ENCODE measurements at regions not wholly inside any gene's neighbourhood (a gene's known extent, or its start where the extent isn't known, plus 50 kb on each side); places are given as distances from the start of the nearest gene placed in this dataset.

DNA sequence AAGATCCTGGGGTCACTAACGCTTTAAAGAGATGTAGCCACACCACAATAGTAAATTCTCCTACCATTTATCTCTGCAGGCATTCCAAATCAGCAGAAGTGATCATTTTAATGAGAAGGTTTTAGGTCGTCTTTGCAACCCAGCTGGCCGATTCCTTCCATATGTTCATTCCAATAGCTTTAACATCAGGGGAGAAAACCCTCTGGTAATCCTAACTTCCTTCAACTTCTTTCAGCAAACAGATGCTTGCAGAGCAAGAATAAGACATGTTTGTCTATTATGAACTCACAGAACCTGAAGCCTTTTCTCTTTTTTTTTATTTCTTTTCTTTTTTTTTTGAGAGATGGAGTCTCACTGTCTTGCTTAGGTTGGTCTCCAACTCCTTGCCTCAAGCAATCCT is 498.6 kb upstream of the SLITRK1 start:
- Histone ChIP-seq H3K9me3 (ENCODE audit: low read depth, low read length, poor library complexity, severe bottlenecking) (peaks cover 6% of the 10 kb centered on the region), H3K4me1 (ENCODE audit: insufficient read depth, low read length, poor library complexity, severe bottlenecking) (no peaks in the 10 kb centered on the region), H3K4me3 (ENCODE audit: low read depth, low read length, poor library complexity, severe bottlenecking) (no peak overlapping the region), H3K27ac (ENCODE audit: low read depth, low read length, poor library complexity, severe bottlenecking) (no peak overlapping the region), H3K27me3 (replicated peaks; ENCODE audit: insufficient read depth, low read depth, low read length, poor library complexity) (no peaks in the 10 kb centered on the region), H3K36me3 (ENCODE audit: insufficient read depth, low read length, poor library complexity, severe bottlenecking) (no peaks in the 10 kb centered on the region)
- POLR2A ChIA-PET (ENCODE audit: low non-redundant PET), result no interaction called here
- no TSS peak for BruUV-seq (replicated peaks)
- CTCF ChIA-PET, result no interaction called here
- peak; percentile 7 for DNase-seq (ENCODE audit: low spot score)
- intact Hi-C loops (cut with micrococcal nuclease; ENCODE audit: unreplicated experiment), result no loop called here
- no peak for TF ChIP-seq EZH2 (IDR thresholded peaks at IDR 0.05; ENCODE audit: borderline replicate concordance, low read depth, low read length, poor library complexity, severe bottlenecking)
- TF ChIP-seq, protein P1, sequence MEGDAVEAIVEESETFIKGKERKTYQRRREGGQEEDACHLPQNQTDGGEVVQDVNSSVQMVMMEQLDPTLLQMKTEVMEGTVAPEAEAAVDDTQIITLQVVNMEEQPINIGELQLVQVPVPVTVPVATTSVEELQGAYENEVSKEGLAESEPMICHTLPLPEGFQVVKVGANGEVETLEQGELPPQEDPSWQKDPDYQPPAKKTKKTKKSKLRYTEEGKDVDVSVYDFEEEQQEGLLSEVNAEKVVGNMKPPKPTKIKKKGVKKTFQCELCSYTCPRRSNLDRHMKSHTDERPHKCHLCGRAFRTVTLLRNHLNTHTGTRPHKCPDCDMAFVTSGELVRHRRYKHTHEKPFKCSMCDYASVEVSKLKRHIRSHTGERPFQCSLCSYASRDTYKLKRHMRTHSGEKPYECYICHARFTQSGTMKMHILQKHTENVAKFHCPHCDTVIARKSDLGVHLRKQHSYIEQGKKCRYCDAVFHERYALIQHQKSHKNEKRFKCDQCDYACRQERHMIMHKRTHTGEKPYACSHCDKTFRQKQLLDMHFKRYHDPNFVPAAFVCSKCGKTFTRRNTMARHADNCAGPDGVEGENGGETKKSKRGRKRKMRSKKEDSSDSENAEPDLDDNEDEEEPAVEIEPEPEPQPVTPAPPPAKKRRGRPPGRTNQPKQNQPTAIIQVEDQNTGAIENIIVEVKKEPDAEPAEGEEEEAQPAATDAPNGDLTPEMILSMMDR (conservative IDR thresholded peaks at IDR 0.05; ENCODE audit: low read depth, low read length), result no peak

DNA sequence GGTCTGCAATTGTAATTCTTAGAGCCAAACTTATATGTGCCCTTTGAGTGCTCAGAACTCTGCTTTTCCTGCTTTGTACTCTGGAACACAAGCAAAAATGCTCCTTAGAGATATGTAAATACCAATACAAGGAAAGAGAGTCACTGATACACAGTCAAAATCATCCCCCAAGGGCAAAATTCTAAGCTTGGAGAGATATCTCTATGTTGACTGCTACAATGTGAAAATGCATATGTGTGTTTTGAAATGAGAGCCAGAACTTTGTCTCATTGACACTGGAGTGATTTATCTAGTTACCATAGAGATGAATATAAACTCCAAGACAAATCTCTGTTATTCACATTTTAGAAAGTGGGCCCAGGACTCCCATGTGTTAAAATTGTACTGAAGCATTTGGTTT is 494.8 kb upstream of the SLITRK1 start:
- H3K9me3 ChIP-seq (ENCODE audit: low read depth, low read length, poor library complexity, severe bottlenecking), result no peaks in the 10 kb centered on the region
- no peaks in the 10 kb centered on the region for H3K36me3 ChIP-seq (ENCODE audit: insufficient read depth, low read length, poor library complexity, severe bottlenecking)
- BruUV-seq (replicated peaks), result no TSS peak
- DNase-seq (ENCODE audit: low spot score), result no peak
- ChIA-PET CTCF (no interaction called here), POLR2A (ENCODE audit: low non-redundant PET) (no interaction called here)
- H3K27me3 ChIP-seq (replicated peaks; ENCODE audit: insufficient read depth, low read depth, low read length, poor library complexity), result no peaks in the 10 kb centered on the region
- no peak overlapping the region for H3K27ac ChIP-seq (ENCODE audit: low read depth, low read length, poor library complexity, severe bottlenecking)
- H3K4me3 ChIP-seq (ENCODE audit: low read depth, low read length, poor library complexity, severe bottlenecking), result no peak overlapping the region
- TF ChIP-seq, protein P1 (conservative IDR thresholded peaks at IDR 0.05; ENCODE audit: low read depth, low read length), result no peak
- H3K4me1 ChIP-seq (ENCODE audit: insufficient read depth, low read length, poor library complexity, severe bottlenecking), result no peaks in the 10 kb centered on the region
- intact Hi-C loops (cut with micrococcal nuclease; ENCODE audit: unreplicated experiment), result no loop called here

- DNase-seq (ENCODE audit: low spot score), result no peak
- POLR2A ChIA-PET (ENCODE audit: low non-redundant PET), result no interaction called here
Observed at GRCh38 chr13:84366506-84366905, 484.2 kb upstream of the SLITRK1 start.

More at GRCh38 chr13:84366506-84366905, 484.2 kb upstream of the SLITRK1 start:
- CTCF ChIA-PET, result no interaction called here
- intact Hi-C loops (cut with micrococcal nuclease; ENCODE audit: unreplicated experiment), result no loop called here
- H3K4me1 ChIP-seq (ENCODE audit: insufficient read depth, low read length, poor library complexity, severe bottlenecking), result no peaks in the 10 kb centered on the region
- no TSS peak for BruUV-seq (replicated peaks)
- no peak overlapping the region for H3K4me3 ChIP-seq (ENCODE audit: low read depth, low read length, poor library complexity, severe bottlenecking)
- no peak overlapping the region for H3K27ac ChIP-seq (ENCODE audit: low read depth, low read length, poor library complexity, severe bottlenecking)
- H3K36me3 ChIP-seq (ENCODE audit: insufficient read depth, low read length, poor library complexity, severe bottlenecking), result no peaks in the 10 kb centered on the region
- TF ChIP-seq EZH2 (IDR thresholded peaks at IDR 0.05; ENCODE audit: borderline replicate concordance, low read depth, low read length, poor library complexity, severe bottlenecking), result no peak
- TF ChIP-seq, protein P1 (conservative IDR thresholded peaks at IDR 0.05; ENCODE audit: low read depth, low read length), result no peak
- no peaks in the 10 kb centered on the region for H3K27me3 ChIP-seq (replicated peaks; ENCODE audit: insufficient read depth, low read depth, low read length, poor library complexity)
- no peaks in the 10 kb centered on the region for H3K9me3 ChIP-seq (ENCODE audit: low read depth, low read length, poor library complexity, severe bottlenecking)
